ENCODE measurements at regions not wholly inside any gene's neighbourhood (a gene's known extent, or its start where the extent isn't known, plus 50 kb on each side); places are given as distances from the start of the nearest gene placed in this dataset.

GRCh38 chr2:175709248-175709647 lies 292.8 kb downstream of the LNPK start:
- no peak for TF ChIP-seq POLR2AphosphoS5 (IDR thresholded peaks at IDR 0.05)
- no peak for TF ChIP-seq CTCF (IDR thresholded peaks at IDR 0.05)
- no peak for TF ChIP-seq POLR2A (IDR thresholded peaks at IDR 0.05)
- no peak for TF ChIP-seq EP300 (IDR thresholded peaks at IDR 0.05)
